Natural killer cell treated with Interleukin-12 subunit alpha and Interleukin-12 subunit beta and Interleukin-15 and Interleukin-18, amount 100 ng/mL, for 72 hours (primary cell): ENCODE measurements at regions not wholly inside any gene's neighbourhood (a gene's known extent, or its start where the extent isn't known, plus 50 kb on each side); places are given as distances from the start of the nearest gene placed in this dataset.
"Not testable (repeated sequence)": the region's sequence is repeated elsewhere in the genome, so short reads cannot be mapped to it uniquely, and the experiment has no call there.

Source experiments
- ATAC-seq, 2 donors: fragments of 150-1000 bp; cut with Tn5 transposase in 1 of 2; sonication (Bioruptor Pico), chemical (Tn5 transposase) in 1 of 2; 2 replicates each; pipeline ENCODE4 v1.10.0; 2021
- DNase-seq: peaks from one replicate; pipeline ENCODE4 v3.0.0; 2022; ENCODE audit warnings: low spot score
- H3K27ac Mint-ChIP-seq, 2 donors: 1 replicate in 1 of 2; 2 replicates in 1 of 2; pipeline ENCODE4 v1.8.0; 2022; ENCODE audit warnings: mixed read lengths in 2 of 2, mild to moderate bottlenecking in 1 of 2, moderate library complexity in 1 of 2
- H3K27me3 Mint-ChIP-seq, 2 donors: 1 replicate in 1 of 2; 2 replicates in 1 of 2; pipeline ENCODE4 v1.8.0; 2022; ENCODE audit warnings: mixed read lengths in 2 of 2
- H3K36me3 Mint-ChIP-seq: one replicate; pipeline ENCODE4 v1.8.0; 2022; ENCODE audit warnings: mixed read lengths
- H3K4me1 Mint-ChIP-seq, 2 donors: 1 replicate in 1 of 2; 2 replicates in 1 of 2; pipeline ENCODE4 v1.8.0; 2022; ENCODE audit warnings: low read depth in 2 of 2, mixed read lengths in 2 of 2, mild to moderate bottlenecking in 1 of 2
- H3K4me3 Mint-ChIP-seq: one replicate; pipeline ENCODE4 v1.8.0; 2022; ENCODE audit warnings: mixed read lengths
- H3K9me3 Mint-ChIP-seq: 2 replicates; pipeline ENCODE4 v1.8.0; 2022; ENCODE audit warnings: mixed read lengths

- H3K4me3 Mint-ChIP-seq, result no peak overlapping the region
- H3K9me3 Mint-ChIP-seq, result no peaks in the 10 kb centered on the region
- H3K36me3 Mint-ChIP-seq, result no peaks in the 10 kb centered on the region
- no peak overlapping the region for H3K27ac Mint-ChIP-seq
- no peaks in the 10 kb centered on the region for H3K4me1 Mint-ChIP-seq
- DNase-seq (no peak), ATAC-seq (no peak)
- H3K27me3 Mint-ChIP-seq, result peaks cover 0 to 2% of the 10 kb centered on the region in 2 donors
These were observed 423.7 kb downstream of the METTL4 start for GRCh38 chr18:2147476-2148230.

- DNase-seq, result no peak
- ATAC-seq, result no peak
- no peak overlapping the region for H3K27ac Mint-ChIP-seq
- H3K4me3 Mint-ChIP-seq, result no peak overlapping the region
- H3K4me1 Mint-ChIP-seq, result no peaks in the 10 kb centered on the region
- peaks cover 0 to 3% of the 10 kb centered on the region in 2 donors for H3K27me3 Mint-ChIP-seq
- H3K9me3 Mint-ChIP-seq, result no peaks in the 10 kb centered on the region
- no peaks in the 10 kb centered on the region for H3K36me3 Mint-ChIP-seq
These were observed 422.5 kb downstream of the METTL4 start for GRCh38 chr18:2148823-2149222.

DNA sequence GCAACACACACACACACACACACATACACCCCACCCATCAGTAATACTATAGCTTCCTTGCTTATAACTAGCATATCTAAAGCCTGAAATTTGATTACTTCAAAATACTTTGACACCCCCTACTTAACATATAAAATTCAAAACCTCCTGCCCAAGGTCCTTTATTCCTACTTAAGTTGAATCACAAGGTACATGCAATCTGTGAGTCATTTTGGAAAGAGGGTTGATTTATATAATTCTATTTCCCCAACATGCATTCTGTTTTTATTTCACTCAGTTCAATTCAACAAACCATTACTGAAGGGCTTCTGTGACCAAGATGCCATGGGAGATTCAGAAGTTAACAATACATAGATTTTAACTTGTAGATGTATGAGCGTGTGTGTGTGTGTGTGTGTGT is 420.7 kb downstream of the METTL4 start:
- DNase-seq (no peak), ATAC-seq (no peak)
- no peak overlapping the region for H3K27ac Mint-ChIP-seq
- peaks cover 6% of the 10 kb centered on the region in 2 donors for H3K27me3 Mint-ChIP-seq
- no peaks in the 10 kb centered on the region for H3K4me1 Mint-ChIP-seq
- no peaks in the 10 kb centered on the region for H3K9me3 Mint-ChIP-seq
- no peaks in the 10 kb centered on the region for H3K36me3 Mint-ChIP-seq
- no peak overlapping the region for H3K4me3 Mint-ChIP-seq

DNA sequence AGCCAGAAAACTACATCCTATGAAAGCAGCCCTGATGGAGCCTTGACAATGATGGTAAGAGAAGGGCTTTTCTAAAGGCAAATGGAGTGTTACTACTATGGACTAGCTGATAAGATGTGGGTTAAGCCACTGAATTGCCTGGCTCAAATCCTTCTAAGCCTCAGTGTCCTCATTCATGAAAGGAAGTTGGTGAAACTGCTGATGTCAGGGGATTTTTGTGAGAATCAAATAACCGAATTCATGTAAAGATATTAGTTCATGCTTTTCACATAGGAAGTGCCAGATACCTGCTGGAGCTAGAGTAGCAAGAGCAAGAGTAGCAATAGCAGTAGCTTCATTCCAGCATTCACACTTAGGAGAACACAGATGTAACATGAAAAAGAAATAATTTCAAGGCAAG is 417.0 kb downstream of the METTL4 start:
- H3K4me1 Mint-ChIP-seq, result no peaks in the 10 kb centered on the region
- H3K27me3 Mint-ChIP-seq, result peaks cover 6% of the 10 kb centered on the region in 2 donors
- DNase-seq (no peak), ATAC-seq (no peak)
- no peaks in the 10 kb centered on the region for H3K9me3 Mint-ChIP-seq
- H3K4me3 Mint-ChIP-seq, result no peak overlapping the region
- H3K36me3 Mint-ChIP-seq, result no peaks in the 10 kb centered on the region
- no peak overlapping the region for H3K27ac Mint-ChIP-seq

DNA sequence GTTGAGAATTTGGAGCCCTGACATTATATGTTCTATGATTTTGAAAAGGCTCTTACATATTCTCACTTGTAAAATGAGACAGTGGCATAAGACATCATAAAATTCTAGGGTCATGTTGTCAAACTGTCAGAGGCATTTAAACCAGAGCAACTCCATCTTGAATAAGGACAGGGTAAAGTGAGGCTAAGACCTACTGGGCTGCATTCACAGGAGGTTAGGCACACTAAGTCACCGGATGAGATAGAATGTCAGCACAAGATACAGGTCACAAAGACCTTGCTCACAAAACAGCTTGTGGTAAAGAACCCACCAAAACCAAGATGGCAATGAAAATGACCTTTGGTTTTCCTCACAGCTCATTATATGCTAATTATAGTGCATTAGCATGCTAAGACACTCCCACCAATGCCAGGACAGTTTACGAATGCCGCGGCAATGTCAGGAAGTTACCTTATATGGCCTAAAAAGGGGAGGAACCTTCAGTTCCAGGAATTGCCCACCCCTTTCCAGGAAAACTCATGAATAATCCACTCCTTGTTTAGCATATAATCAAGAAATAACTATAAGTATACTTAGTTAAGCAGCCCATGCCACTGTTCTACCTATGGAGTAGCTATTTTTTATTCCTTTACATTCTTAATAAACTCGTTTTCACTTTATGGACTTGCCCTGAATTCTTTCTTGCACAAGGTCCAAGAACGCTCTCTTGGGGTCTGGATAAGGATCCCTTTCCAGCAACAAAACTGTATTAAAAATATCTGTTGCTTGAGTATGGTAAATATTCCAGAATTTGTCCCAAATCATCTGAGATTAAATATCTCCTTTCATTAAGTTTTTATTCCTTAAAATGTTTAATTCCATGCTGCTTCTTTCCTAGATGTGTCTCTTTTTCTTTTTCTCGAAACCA is 406.4 kb downstream of the METTL4 start:
- Mint-ChIP-seq H3K9me3 (no peaks in the 10 kb centered on the region), H3K36me3 (no peaks in the 10 kb centered on the region), H3K27me3 (no peaks in the 10 kb centered on the region), H3K4me1 (no peaks in the 10 kb centered on the region), H3K4me3 (no peak overlapping the region), H3K27ac (no peak overlapping the region)
- no peak for ATAC-seq
- DNase-seq, result no peak

DNA sequence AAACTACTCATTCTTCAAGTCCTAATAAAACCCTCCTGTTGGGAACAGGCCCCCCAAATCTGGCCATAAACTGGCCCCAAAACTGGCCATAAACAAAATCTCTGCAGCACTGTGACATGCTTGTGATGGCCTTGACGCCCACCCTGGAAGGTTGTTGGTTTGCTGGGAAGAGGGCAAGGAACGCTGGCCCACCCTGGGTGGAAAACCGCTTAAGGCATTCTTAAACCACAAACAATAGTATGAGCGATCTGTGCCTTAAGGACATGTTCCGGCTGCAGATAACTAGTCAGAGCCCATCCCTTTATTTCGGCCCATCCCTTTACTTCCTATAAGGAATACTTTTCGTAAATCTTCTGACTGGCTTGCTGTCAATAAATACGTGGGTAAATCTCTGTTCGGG is 404.4 kb downstream of the METTL4 start:
- not testable (repeated sequence) for ATAC-seq, H3K4me1 Mint-ChIP-seq, H3K27me3 Mint-ChIP-seq, H3K9me3 Mint-ChIP-seq, H3K4me3 Mint-ChIP-seq, H3K27ac Mint-ChIP-seq, DNase-seq, H3K36me3 Mint-ChIP-seq

DNA sequence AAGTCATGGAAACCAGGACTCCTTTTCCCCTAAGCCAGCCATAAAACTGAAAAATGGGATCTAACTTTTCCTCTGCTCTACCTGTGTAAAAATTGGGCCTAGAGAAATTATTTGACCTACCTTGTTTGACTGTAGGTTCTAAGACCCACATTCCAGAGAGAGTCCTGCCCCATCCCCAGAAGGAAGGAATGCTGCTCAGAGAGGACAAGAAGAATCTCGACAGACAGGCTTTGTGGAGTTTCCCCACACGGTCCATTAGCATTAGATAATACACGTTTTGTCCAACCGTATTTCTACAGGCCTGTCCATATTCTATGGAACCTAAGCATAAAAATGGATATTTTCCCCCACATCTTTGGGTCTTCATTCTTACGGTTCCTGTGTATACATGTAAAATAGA is 403.3 kb downstream of the METTL4 start:
- peaks cover under 1% of the 10 kb centered on the region for H3K9me3 Mint-ChIP-seq
- no peaks in the 10 kb centered on the region for H3K36me3 Mint-ChIP-seq
- DNase-seq, result no peak
- no peak overlapping the region for H3K4me3 Mint-ChIP-seq
- peaks cover 3% of the 10 kb centered on the region in 2 donors for H3K27me3 Mint-ChIP-seq
- ATAC-seq, result no peak
- H3K4me1 Mint-ChIP-seq, result no peaks in the 10 kb centered on the region
- H3K27ac Mint-ChIP-seq, result no peak overlapping the region

- H3K27ac Mint-ChIP-seq, result no peak overlapping the region
- DNase-seq (no peak), ATAC-seq (no peak)
- H3K27me3 Mint-ChIP-seq, result peaks cover 3 to 7% of the 10 kb centered on the region in 2 donors
- H3K36me3 Mint-ChIP-seq, result no peaks in the 10 kb centered on the region
- H3K4me3 Mint-ChIP-seq, result no peak overlapping the region
- peaks cover 2% of the 10 kb centered on the region for H3K9me3 Mint-ChIP-seq
- no peaks in the 10 kb centered on the region for H3K4me1 Mint-ChIP-seq
These were observed 401.6 kb downstream of the METTL4 start for GRCh38 chr18:2169656-2170055.

- H3K36me3 Mint-ChIP-seq, result no peaks in the 10 kb centered on the region
- ATAC-seq (no peak), DNase-seq (no peak)
- peaks cover 2% of the 10 kb centered on the region for H3K9me3 Mint-ChIP-seq
- peaks cover 3 to 7% of the 10 kb centered on the region in 2 donors for H3K27me3 Mint-ChIP-seq
- no peak overlapping the region for H3K27ac Mint-ChIP-seq
- no peak overlapping the region for H3K4me3 Mint-ChIP-seq
- no peaks in the 10 kb centered on the region for H3K4me1 Mint-ChIP-seq
These were observed 399.3 kb downstream of the METTL4 start for GRCh38 chr18:2171840-2172625.

- peaks cover 3 to 7% of the 10 kb centered on the region in 2 donors for H3K27me3 Mint-ChIP-seq
- no peak for DNase-seq
- no peaks in the 10 kb centered on the region for H3K36me3 Mint-ChIP-seq
- no peaks in the 10 kb centered on the region for H3K4me1 Mint-ChIP-seq
- peaks cover 2% of the 10 kb centered on the region for H3K9me3 Mint-ChIP-seq
- no peak overlapping the region for H3K4me3 Mint-ChIP-seq
- ATAC-seq, result no peak
- no peak overlapping the region for H3K27ac Mint-ChIP-seq
These were observed 398.4 kb downstream of the METTL4 start for GRCh38 chr18:2172881-2173280.

- Mint-ChIP-seq H3K9me3 (peaks cover 2% of the 10 kb centered on the region), H3K27ac (no peak overlapping the region), H3K4me3 (no peak overlapping the region), H3K4me1 (no peaks in the 10 kb centered on the region), H3K36me3 (no peaks in the 10 kb centered on the region), H3K27me3 (peaks cover 3 to 7% of the 10 kb centered on the region in 2 donors)
- DNase-seq, result no peak
- no peak for ATAC-seq
These were observed 397.8 kb downstream of the METTL4 start for GRCh38 chr18:2173486-2173885.

- Mint-ChIP-seq H3K27me3 (peaks cover 0 to 4% of the 10 kb centered on the region in 2 donors), H3K9me3 (peaks cover 1% of the 10 kb centered on the region), H3K27ac (no peak overlapping the region), H3K4me1 (no peaks in the 10 kb centered on the region), H3K36me3 (no peaks in the 10 kb centered on the region), H3K4me3 (no peak overlapping the region)
- ATAC-seq, result no peak
- DNase-seq, result no peak
These were observed 393.3 kb downstream of the METTL4 start for GRCh38 chr18:2178036-2178435.

GRCh38 chr18:2179498-2180183 is 391.7 kb downstream of the METTL4 start:
- DNase-seq (no peak), ATAC-seq (peak in 1 of 2 donors; percentile 31)
- Mint-ChIP-seq H3K4me3 (no peak overlapping the region), H3K27me3 (peaks cover 0 to 7% of the 10 kb centered on the region in 2 donors), H3K4me1 (no peaks in the 10 kb centered on the region), H3K9me3 (no peaks in the 10 kb centered on the region), H3K27ac (no peak overlapping the region), H3K36me3 (no peaks in the 10 kb centered on the region)
